Karpas-422 (cell line): ENCODE measurements at regions not wholly inside any gene's neighbourhood (a gene's known extent, or its start where the extent isn't known, plus 50 kb on each side); places are given as distances from the start of the nearest gene placed in this dataset.

Experiments
- DNase-seq: peaks from one replicate; pipeline ENCODE4 v3.0.0-alpha.2; 2015
- H2AFZ ChIP-seq: fragments of 200-600 bp; sonication (generic); 2 replicates; pipeline ENCODE4 v1.6.1; 2014; ENCODE audit warnings: antibody characterized with exemption, low read length, mixed read lengths
- H3K27ac ChIP-seq: fragments of 200-600 bp; sonication (generic); 2 replicates; pipeline ENCODE4 v1.5.1; 2014; ENCODE audit warnings: mild to moderate bottlenecking, low read length, moderate library complexity
- H3K27me3 ChIP-seq: fragments of 200-600 bp; sonication (generic); 2 replicates; pipeline ENCODE4 v1.6.1; 2014; ENCODE audit warnings: low read length, mixed read lengths
- H3K36me3 ChIP-seq: fragments of 200-600 bp; sonication (generic); 2 replicates; pipeline ENCODE4 v1.6.1; 2014; ENCODE audit warnings: low read length, mixed read lengths; ENCODE audit not compliant: insufficient read depth
- H3K4me1 ChIP-seq: fragments of 200-600 bp; sonication (generic); 2 replicates; pipeline ENCODE4 v1.6.1; 2014; ENCODE audit warnings: mild to moderate bottlenecking, low read length, mixed read lengths
- H3K4me2 ChIP-seq: fragments of 200-600 bp; sonication (generic); 2 replicates; pipeline ENCODE4 v1.6.1; 2014; ENCODE audit warnings: low read length, low read depth, mild to moderate bottlenecking; ENCODE audit not compliant: poor library complexity, severe bottlenecking
- H3K4me3 ChIP-seq: fragments of 200-600 bp; sonication (generic); 2 replicates; pipeline ENCODE4 v1.5.1; 2014; ENCODE audit warnings: mild to moderate bottlenecking, antibody characterized with exemption, low read length, mixed read lengths
- H3K79me2 ChIP-seq: fragments of 200-600 bp; sonication (generic); 2 replicates; pipeline ENCODE4 v1.6.1; 2014; ENCODE audit warnings: mild to moderate bottlenecking, low read length, mixed read lengths
- H3K9ac ChIP-seq: fragments of 200-600 bp; sonication (generic); 2 replicates; pipeline ENCODE4 v1.6.0; 2014; ENCODE audit warnings: low read length
- H3K9me2 ChIP-seq: fragments of 200-600 bp; sonication (generic), shearing (Covaris generic); replicated peaks from 2 replicates; pipeline ENCODE4 v1.6.0; 2014; ENCODE audit warnings: mild to moderate bottlenecking, low read length, moderate library complexity; ENCODE audit not compliant: insufficient read depth
- H3K9me3 ChIP-seq: fragments of 300-700, 200-600 bp; sonication (generic); 2 replicates; pipeline ENCODE4 v1.6.1; 2014; ENCODE audit warnings: low read length, mixed read lengths
- H4K20me1 ChIP-seq: fragments of 200-600 bp; sonication (generic); 2 replicates; pipeline ENCODE4 v1.6.1; 2014; ENCODE audit warnings: mild to moderate bottlenecking, antibody characterized with exemption, low read length, low read depth; ENCODE audit not compliant: insufficient read depth

- Histone ChIP-seq H2AFZ (no peak overlapping the region), H3K9me2 (no peaks in the 10 kb centered on the region), H3K27me3 (no peaks in the 10 kb centered on the region; the same call in 1 of the 2 replicates), H3K4me2 (no peak overlapping the region), H3K9me3 (no peaks in the 10 kb centered on the region), H3K79me2 (no peaks in the 10 kb centered on the region), H3K9ac (no peak overlapping the region), H3K4me1 (no peaks in the 10 kb centered on the region), H3K36me3 (no peaks in the 10 kb centered on the region), H3K4me3 (no peak overlapping the region), H3K27ac (no peak overlapping the region), H4K20me1 (no peaks in the 10 kb centered on the region)
- no peak for DNase-seq
Observed at GRCh38 chr1:101697072-101697471, 299.7 kb downstream of the OLFM3 start.

DNA sequence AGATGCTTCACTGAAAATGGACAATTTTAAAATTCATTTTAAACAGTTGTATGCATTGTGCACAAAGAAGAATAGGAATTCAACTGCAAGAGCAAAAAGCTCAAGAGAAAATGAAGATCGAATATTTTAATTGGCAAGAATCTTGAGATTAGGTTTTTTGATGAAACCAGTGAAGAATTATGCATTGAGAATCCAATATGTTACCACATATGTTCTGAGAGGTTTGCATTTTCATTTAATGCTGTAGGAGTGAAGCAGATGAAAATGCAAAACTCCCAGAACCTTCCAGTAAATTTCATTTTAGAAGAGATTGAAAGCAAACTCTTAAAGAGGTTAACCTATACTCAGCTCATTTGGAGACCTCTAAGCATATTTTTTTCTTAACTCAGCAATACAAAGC lies 298.0 kb downstream of the OLFM3 start:
- no peak for DNase-seq
- Histone ChIP-seq H3K79me2 (no peaks in the 10 kb centered on the region), H3K9ac (no peak overlapping the region), H3K4me2 (no peak overlapping the region), H3K9me3 (no peaks in the 10 kb centered on the region), H3K4me1 (no peaks in the 10 kb centered on the region), H4K20me1 (no peaks in the 10 kb centered on the region), H3K36me3 (no peaks in the 10 kb centered on the region), H3K27me3 (no peaks in the 10 kb centered on the region; the same call in 1 of the 2 replicates), H3K27ac (no peak overlapping the region), H2AFZ (no peak overlapping the region), H3K4me3 (no peak overlapping the region), H3K9me2 (no peaks in the 10 kb centered on the region)

DNA sequence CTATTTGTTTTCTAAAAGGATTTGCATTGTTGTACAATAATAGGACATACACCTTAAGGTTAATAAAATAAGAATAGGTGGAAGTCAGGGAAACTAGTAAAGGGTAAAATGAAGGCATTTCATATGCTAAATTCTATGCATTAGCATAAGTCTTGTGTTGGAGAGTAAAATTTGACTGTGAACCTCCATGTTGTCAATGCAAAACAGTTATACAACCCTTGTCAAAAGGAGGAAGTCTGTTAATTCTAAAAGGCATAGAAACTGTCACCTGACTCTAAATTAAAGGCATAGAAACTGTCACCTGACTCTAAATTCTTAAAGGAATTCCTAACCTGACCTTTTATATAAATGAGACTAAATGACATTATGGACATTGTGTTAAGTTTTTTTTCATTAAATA lies 291.8 kb downstream of the OLFM3 start:
- H3K27me3 ChIP-seq, result no peaks in the 10 kb centered on the region
- no peak overlapping the region for H3K4me2 ChIP-seq
- no peak overlapping the region for H3K4me3 ChIP-seq
- H3K36me3 ChIP-seq, result no peaks in the 10 kb centered on the region
- no peaks in the 10 kb centered on the region for H3K79me2 ChIP-seq
- H3K4me1 ChIP-seq, result peaks cover 4% of the 10 kb centered on the region; the same call in 1 of the 2 replicates
- no peaks in the 10 kb centered on the region for H3K9me2 ChIP-seq
- no peak overlapping the region for H2AFZ ChIP-seq
- H3K27ac ChIP-seq, result no peak overlapping the region
- DNase-seq, result no peak
- H3K9ac ChIP-seq, result no peak overlapping the region
- no peaks in the 10 kb centered on the region for H3K9me3 ChIP-seq
- no peaks in the 10 kb centered on the region for H4K20me1 ChIP-seq

- Histone ChIP-seq H3K9me2 (no peaks in the 10 kb centered on the region), H3K4me2 (no peak overlapping the region), H3K9ac (no peak overlapping the region), H4K20me1 (no peaks in the 10 kb centered on the region), H3K27ac (no peak overlapping the region), H3K4me3 (no peak overlapping the region), H3K4me1 (peaks cover 4% of the 10 kb centered on the region; the same call in 1 of the 2 replicates), H3K9me3 (no peaks in the 10 kb centered on the region), H2AFZ (no peak overlapping the region), H3K27me3 (no peaks in the 10 kb centered on the region), H3K79me2 (no peaks in the 10 kb centered on the region), H3K36me3 (no peaks in the 10 kb centered on the region)
- DNase-seq, result no peak
Observed at GRCh38 chr1:101706366-101706765, 290.4 kb downstream of the OLFM3 start.

DNA sequence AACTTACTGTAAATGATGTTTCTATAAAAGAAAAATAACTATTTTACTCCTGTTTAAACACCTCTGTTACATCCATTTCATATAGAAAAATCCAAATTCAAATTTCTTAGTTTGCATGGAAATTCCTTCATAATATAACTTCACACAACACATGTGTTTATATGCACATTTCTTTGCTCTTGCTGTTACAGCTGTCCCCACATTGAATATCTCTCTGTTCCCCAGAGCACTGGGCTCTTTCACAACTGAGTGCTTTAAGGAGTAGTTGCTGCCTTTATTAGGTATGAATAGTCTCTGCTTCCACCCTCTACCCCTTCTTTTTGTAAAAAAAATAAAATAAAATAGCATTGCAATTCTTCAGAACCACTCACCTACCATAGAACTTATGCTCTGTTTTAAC lies 287.0 kb downstream of the OLFM3 start:
- H3K9me2 ChIP-seq, result no peaks in the 10 kb centered on the region
- H3K36me3 ChIP-seq, result no peaks in the 10 kb centered on the region
- no peak overlapping the region for H2AFZ ChIP-seq
- no peak overlapping the region for H3K4me3 ChIP-seq
- no peak overlapping the region for H3K4me2 ChIP-seq
- H4K20me1 ChIP-seq, result no peaks in the 10 kb centered on the region
- H3K4me1 ChIP-seq, result peaks cover 4% of the 10 kb centered on the region; the same call in 1 of the 2 replicates
- no peaks in the 10 kb centered on the region for H3K27me3 ChIP-seq
- H3K9ac ChIP-seq, result no peak overlapping the region
- H3K27ac ChIP-seq, result no peak overlapping the region
- no peaks in the 10 kb centered on the region for H3K9me3 ChIP-seq
- no peak for DNase-seq
- H3K79me2 ChIP-seq, result no peaks in the 10 kb centered on the region

- Histone ChIP-seq H3K9me2 (no peaks in the 10 kb centered on the region), H4K20me1 (no peaks in the 10 kb centered on the region), H3K4me1 (no peaks in the 10 kb centered on the region), H3K27ac (no peak overlapping the region), H3K27me3 (no peaks in the 10 kb centered on the region), H3K36me3 (no peaks in the 10 kb centered on the region), H3K4me3 (no peak overlapping the region), H3K79me2 (no peaks in the 10 kb centered on the region), H3K9ac (no peak overlapping the region), H3K9me3 (no peaks in the 10 kb centered on the region), H3K4me2 (no peak overlapping the region), H2AFZ (no peak overlapping the region)
- DNase-seq, result no peak
Observed at GRCh38 chr1:101713760-101714159, 283.0 kb downstream of the OLFM3 start.

- no peak overlapping the region for H3K27ac ChIP-seq
- H3K9ac ChIP-seq, result no peak overlapping the region
- H3K79me2 ChIP-seq, result no peaks in the 10 kb centered on the region
- H2AFZ ChIP-seq, result no peak overlapping the region
- H3K4me1 ChIP-seq, result no peaks in the 10 kb centered on the region
- H3K9me3 ChIP-seq, result no peaks in the 10 kb centered on the region
- DNase-seq, result no peak
- H3K4me3 ChIP-seq, result no peak overlapping the region
- peaks cover 4% of the 10 kb centered on the region; the same call in 1 of the 2 replicates for H3K27me3 ChIP-seq
- H3K4me2 ChIP-seq, result no peak overlapping the region
- no peaks in the 10 kb centered on the region for H3K36me3 ChIP-seq
- no peaks in the 10 kb centered on the region for H3K9me2 ChIP-seq
- no peaks in the 10 kb centered on the region for H4K20me1 ChIP-seq
Observed at GRCh38 chr1:101723415-101723814, 273.3 kb downstream of the OLFM3 start.

DNA sequence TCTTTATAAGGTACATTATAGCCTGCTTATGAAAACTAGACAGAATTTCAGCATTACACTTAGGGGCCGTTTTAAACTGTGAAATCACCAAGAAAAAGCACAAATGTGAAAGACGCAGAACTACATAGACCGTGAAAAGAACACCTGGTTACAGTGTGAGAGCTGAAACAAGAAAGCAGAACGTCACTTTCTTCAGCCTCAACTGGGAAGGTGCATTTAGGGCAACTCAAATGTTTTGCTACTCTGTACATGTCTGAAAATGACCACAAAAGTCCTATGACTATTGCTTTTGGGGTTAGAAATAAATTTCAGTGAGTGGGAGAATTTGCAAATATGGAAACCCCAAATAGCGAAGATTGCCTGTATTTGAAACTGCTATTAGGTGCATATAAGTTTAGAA lies 268.7 kb downstream of the OLFM3 start:
- no peaks in the 10 kb centered on the region for H4K20me1 ChIP-seq
- no peaks in the 10 kb centered on the region for H3K9me2 ChIP-seq
- H3K27me3 ChIP-seq, result peaks cover 4% of the 10 kb centered on the region; the same call in 1 of the 2 replicates
- no peaks in the 10 kb centered on the region for H3K9me3 ChIP-seq
- no peak overlapping the region for H3K9ac ChIP-seq
- H3K79me2 ChIP-seq, result no peaks in the 10 kb centered on the region
- no peak for DNase-seq
- H3K36me3 ChIP-seq, result no peaks in the 10 kb centered on the region
- no peak overlapping the region for H3K27ac ChIP-seq
- no peak overlapping the region for H2AFZ ChIP-seq
- no peak overlapping the region for H3K4me3 ChIP-seq
- H3K4me2 ChIP-seq, result no peak overlapping the region
- H3K4me1 ChIP-seq, result no peaks in the 10 kb centered on the region

DNA sequence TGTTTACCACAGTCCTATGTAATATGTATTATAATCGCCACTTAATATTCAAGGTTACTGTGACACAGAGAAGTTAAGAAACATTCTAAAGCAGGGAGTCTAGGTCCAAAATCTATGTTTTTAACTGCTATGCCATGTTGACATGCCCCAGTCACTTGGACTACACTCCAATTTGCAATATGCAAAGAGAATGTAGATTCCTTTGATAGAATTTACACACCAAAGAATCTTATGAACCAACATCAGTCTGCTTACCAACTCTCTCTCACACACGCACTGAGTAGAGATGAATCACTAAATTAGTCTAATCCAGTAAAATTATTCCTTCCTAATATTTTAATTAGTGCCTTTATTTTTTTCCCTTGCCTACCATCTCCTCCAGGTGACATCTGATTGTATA lies 266.2 kb downstream of the OLFM3 start:
- H3K4me1 ChIP-seq, result no peaks in the 10 kb centered on the region
- H3K27ac ChIP-seq, result no peak overlapping the region
- no peak overlapping the region for H2AFZ ChIP-seq
- H3K9me2 ChIP-seq, result no peaks in the 10 kb centered on the region
- no peak overlapping the region for H3K9ac ChIP-seq
- H3K79me2 ChIP-seq, result no peaks in the 10 kb centered on the region
- no peaks in the 10 kb centered on the region for H3K9me3 ChIP-seq
- peaks cover 4% of the 10 kb centered on the region; the same call in 1 of the 2 replicates for H3K27me3 ChIP-seq
- DNase-seq, result no peak
- no peak overlapping the region for H3K4me3 ChIP-seq
- H3K4me2 ChIP-seq, result no peak overlapping the region
- H4K20me1 ChIP-seq, result no peaks in the 10 kb centered on the region
- no peaks in the 10 kb centered on the region for H3K36me3 ChIP-seq
